ENCODE measurements at regions not wholly inside any gene's neighbourhood (a gene's known extent, or its start where the extent isn't known, plus 50 kb on each side); places are given as distances from the start of the nearest gene placed in this dataset.

- no peak for TF ChIP-seq ZNF274 (IDR thresholded peaks at IDR 0.05; ENCODE audit: borderline replicate concordance, extremely low read depth, low read length)
- no peak for TF ChIP-seq BACH1 (IDR thresholded peaks at IDR 0.05; ENCODE audit: low read length)
- no peak for TF ChIP-seq EZH2 (IDR thresholded peaks at IDR 0.05; ENCODE audit: low read depth, low read length, severe bottlenecking)
- TF ChIP-seq EP300 (IDR thresholded peaks at IDR 0.05; ENCODE audit: borderline replicate concordance in 1 of 2, low read depth in 2 of 2, low read length in 2 of 2): no peak
- no peak for TF ChIP-seq RNF2 (IDR thresholded peaks at IDR 0.05; ENCODE audit: borderline replicate concordance, low read depth, low read length, missing control alignments, poor library complexity, severe bottlenecking)
- no peak for TF ChIP-seq HDAC2 (IDR thresholded peaks at IDR 0.05; ENCODE audit: borderline replicate concordance in 1 of 2, low read depth in 2 of 2, low read length in 2 of 2)
- TF ChIP-seq GTF2F1 (IDR thresholded peaks at IDR 0.05; ENCODE audit: borderline replicate concordance, low read depth, low read length): no peak
- TF ChIP-seq RAD21 (IDR thresholded peaks at IDR 0.05 in 1 of 2, conservative IDR thresholded peaks at IDR 0.05 in 1 of 2; ENCODE audit: low read depth in 2 of 2, low read length in 2 of 2): no peak
Measured at GRCh38 chr9:16924311-16924915, 53.9 kb upstream of the BNC2 start.

Data from H1 (cell line).